GM19025 (cell line): ENCODE measurements at regions not wholly inside any gene's neighbourhood (a gene's known extent, or its start where the extent isn't known, plus 50 kb on each side); places are given as distances from the start of the nearest gene placed in this dataset.

Source experiments
- ATAC-seq: cut with Tn5 transposase; IDR thresholded peaks from one replicate; pipeline ENCODE4 v1.9.1; 2021; ENCODE audit warnings: mild to moderate bottlenecking, low read depth, moderate library complexity; ENCODE audit not compliant: unreplicated experiment

GRCh38 chr20:50415021-50415515 lies 95.1 kb upstream of the PTPN1 start:
- ATAC-seq: no peak

GRCh38 chr20:50415516-50416268 lies 94.5 kb upstream of the PTPN1 start:
- no peak for ATAC-seq

- no peak for ATAC-seq
These were observed 93.7 kb upstream of the PTPN1 start for GRCh38 chr20:50416269-50417022.

- ATAC-seq: no peak
These were observed 93.2 kb upstream of the PTPN1 start for GRCh38 chr20:50417023-50417329.

GRCh38 chr20:50417484-50418235 lies 92.5 kb upstream of the PTPN1 start:
- ATAC-seq: no peak

- no peak for ATAC-seq
These were observed 91.1 kb upstream of the PTPN1 start for GRCh38 chr20:50418890-50419642.

GRCh38 chr20:50420380-50420779 lies 89.8 kb upstream of the PTPN1 start:
- no peak for ATAC-seq

- ATAC-seq: no peak
These were observed 88.5 kb upstream of the PTPN1 start for GRCh38 chr20:50421356-50422340.

GRCh38 chr20:50423758-50424157 lies 86.4 kb upstream of the PTPN1 start:
- no peak for ATAC-seq

GRCh38 chr20:50425076-50425475 lies 85.1 kb upstream of the PTPN1 start:
- ATAC-seq: no peak

GRCh38 chr20:50426866-50427718 lies 83.1 kb upstream of the PTPN1 start:
- no peak for ATAC-seq

- ATAC-seq: no peak
These were observed 82.5 kb upstream of the PTPN1 start for GRCh38 chr20:50427719-50428083.

- ATAC-seq: no peak
These were observed 81.9 kb upstream of the PTPN1 start for GRCh38 chr20:50428097-50428828.

GRCh38 chr20:50429412-50429811 lies 80.8 kb upstream of the PTPN1 start:
- no peak for ATAC-seq

GRCh38 chr20:50431066-50431450 lies 79.1 kb upstream of the PTPN1 start:
- ATAC-seq: no peak

GRCh38 chr20:50433001-50433761 lies 77.0 kb upstream of the PTPN1 start:
- no peak for ATAC-seq

GRCh38 chr20:50434321-50434652 lies 75.9 kb upstream of the PTPN1 start:
- no peak for ATAC-seq
